IPS-NIHi7 (cell line): ENCODE measurements at regions not wholly inside any gene's neighbourhood (a gene's known extent, or its start where the extent isn't known, plus 50 kb on each side); places are given as distances from the start of the nearest gene placed in this dataset.
"Not testable (repeated sequence)": the region's sequence is repeated elsewhere in the genome, so short reads cannot be mapped to it uniquely, and the experiment has no call there.

ENCODE experiments used
- DNase-seq: peaks from one replicate; pipeline ENCODE4 v3.0.0; 2012; ENCODE audit warnings: mixed read lengths; ENCODE audit errors: extremely low spot score

GRCh38 chr4:38381788-38382187, 282.2 kb upstream of the KLF3 start:
- DNase-seq: no peak

- no peak for DNase-seq
Measured at GRCh38 chr4:38382520-38382919, 281.5 kb upstream of the KLF3 start.

GRCh38 chr4:38383646-38384121, 280.3 kb upstream of the KLF3 start:
- no peak for DNase-seq

- DNase-seq: no peak
Measured at GRCh38 chr4:38385093-38386004, 278.6 kb upstream of the KLF3 start.

- DNase-seq: no peak
Measured at GRCh38 chr4:38386005-38386551, 277.9 kb upstream of the KLF3 start.

- no peak for DNase-seq
Measured at GRCh38 chr4:38386654-38387188, 277.3 kb upstream of the KLF3 start.

- no peak for DNase-seq
Measured at GRCh38 chr4:38387348-38387747, 276.7 kb upstream of the KLF3 start.

GRCh38 chr4:38387819-38388218, 276.2 kb upstream of the KLF3 start:
- DNase-seq: no peak

GRCh38 chr4:38388907-38389306, 275.1 kb upstream of the KLF3 start:
- DNase-seq: not testable (repeated sequence)

GRCh38 chr4:38390969-38391545, 272.9 kb upstream of the KLF3 start:
- DNase-seq: no peak

GRCh38 chr4:38392223-38392855, 271.7 kb upstream of the KLF3 start:
- no peak for DNase-seq

- no peak for DNase-seq
Measured at GRCh38 chr4:38396091-38396490, 267.9 kb upstream of the KLF3 start.

GRCh38 chr4:38396845-38397547, 267.0 kb upstream of the KLF3 start:
- DNase-seq: no peak

GRCh38 chr4:38400946-38401345, 263.1 kb upstream of the KLF3 start:
- no peak for DNase-seq

GRCh38 chr4:38406243-38406642, 257.8 kb upstream of the KLF3 start:
- no peak for DNase-seq

- no peak for DNase-seq
Measured at GRCh38 chr4:38409852-38410251, 254.1 kb upstream of the KLF3 start.

GRCh38 chr4:38411092-38411491, 252.9 kb upstream of the KLF3 start:
- no peak for DNase-seq

GRCh38 chr4:38411981-38412536, 251.9 kb upstream of the KLF3 start:
- DNase-seq: no peak

- no peak for DNase-seq
Measured at GRCh38 chr4:38413524-38414341, 250.3 kb upstream of the KLF3 start.

- DNase-seq: no peak
Measured at GRCh38 chr4:38414410-38414809, 249.6 kb upstream of the KLF3 start.
